K562 (cell line): ENCODE measurements at regions not wholly inside any gene's neighbourhood (a gene's known extent, or its start where the extent isn't known, plus 50 kb on each side); places are given as distances from the start of the nearest gene placed in this dataset.

ENCODE experiments used
- ATAC-seq: fragments of 200-7000 bp; cut with Tn5 transposase; 3 replicates; pipeline ENCODE4 v1.9.1; 2020; ENCODE audit warnings: moderate library complexity
- BruUV-seq: library from RNA; stranded (reverse); fragments of 400-500 nt; replicated peaks from 2 replicates; lab custom pipeline; 2021; lab: Mats Ljungman, UMichigan
- CTCF ChIA-PET: fragments of 300-600 bp; formaldehyde crosslinking; extraction: SDS; loops from one replicate; lab custom pipeline; 2021; ENCODE audit warnings: low intra/inter-chr PET ratio; lab: Yijun Ruan, JAX
- POLR2A ChIA-PET: fragments of 300-600, 350-650 bp; sonication (Branson Sonifier 250); formaldehyde crosslinking; extraction: SDS; loops from one replicate; lab custom pipeline; 2021; ENCODE audit warnings: antibody characterized with exemption, inconsistent platforms; lab: Yijun Ruan, JAX
- DNase-seq, 4 experiments: peaks; one replicate each; pipeline versions ENCODE4 v3.0.0 to v3.0.0-alpha.2; 2011 to 2018; ENCODE audit warnings: low spot score in 3 of 4, mixed read lengths in 3 of 4; ENCODE audit errors: extremely low read depth in 1 of 4
- FAIRE-seq: peaks from 2 replicates; lab custom pipeline; 2011; peaks lifted over from hg19 to GRCh38; lab: Jason Lieb, UNC
- H2AFZ ChIP-seq: 2 replicates; pipeline ENCODE4 v1.6.0; 2011; ENCODE audit warnings: low read depth, low read length, control low read depth, inconsistent platforms
- H3K27ac ChIP-seq: fragments of 200-600 bp; 3 replicates; pipeline ENCODE4 v1.8.0; 2011; ENCODE audit warnings: low read depth, mild to moderate bottlenecking, control low read depth, inconsistent platforms, low read length, moderate library complexity, mixed read lengths; ENCODE audit errors: extremely low read depth
- H3K27me3 ChIP-seq, 2 experiments: fragments of 300-600 bp in 1 of 2; 2 replicates in 1 of 2; 3 replicates in 1 of 2; pipeline versions ENCODE4 v1.6.0 to v1.8.0; 2011; ENCODE audit warnings: inconsistent platforms in 2 of 2, low read length in 2 of 2, mild to moderate bottlenecking in 1 of 2, mixed read lengths in 1 of 2, moderate library complexity in 1 of 2; ENCODE audit not compliant: control insufficient read depth in 2 of 2, insufficient read depth in 2 of 2
- H3K36me3 ChIP-seq: fragments of 300-600 bp; 3 replicates; pipeline ENCODE4 v1.8.0; 2011; ENCODE audit warnings: mild to moderate bottlenecking, low read length, inconsistent platforms; ENCODE audit not compliant: control insufficient read depth, insufficient read depth
- H3K4me1 ChIP-seq, 2 experiments: fragments of 200-600 bp in 1 of 2; replicated peaks in 1 of 2; 2 replicates in 1 of 2; 3 replicates in 1 of 2; pipeline versions ENCODE4 v1.5.1 to v1.8.0; 2011; ENCODE audit warnings: inconsistent platforms in 2 of 2, low read length in 2 of 2, mild to moderate bottlenecking in 1 of 2, mixed read lengths in 1 of 2, moderate library complexity in 1 of 2; ENCODE audit not compliant: control insufficient read depth in 2 of 2, insufficient read depth in 2 of 2
- H3K4me2 ChIP-seq: 2 replicates; pipeline ENCODE4 v1.6.1; 2011; ENCODE audit warnings: low read length, control low read depth, inconsistent platforms, mixed read lengths; ENCODE audit not compliant: insufficient read depth
- H3K4me3 ChIP-seq: fragments of 200-600 bp; sonication (generic), shearing (Covaris generic); 2 replicates; pipeline ENCODE4 v1.5.1; 2016; ENCODE audit warnings: control low read depth, inconsistent platforms
- H3K79me2 ChIP-seq: fragments of 200-600 bp; 3 replicates; pipeline ENCODE4 v1.8.0; 2011; ENCODE audit warnings: low read length, inconsistent platforms; ENCODE audit not compliant: control insufficient read depth, insufficient read depth
- H3K9ac ChIP-seq, 2 experiments: 2 replicates each; pipeline versions ENCODE4 v1.6.0 to v1.6.1; 2011; ENCODE audit warnings: low read depth in 2 of 2, low read length in 2 of 2, control low read depth in 1 of 2, inconsistent platforms in 1 of 2, mild to moderate bottlenecking in 1 of 2, mixed read lengths in 1 of 2; ENCODE audit not compliant: insufficient read depth in 1 of 2
- H3K9me1 ChIP-seq: one replicate; pipeline ENCODE4 v1.6.0; 2011; ENCODE audit warnings: inconsistent platforms, mild to moderate bottlenecking, low read length, moderate library complexity; ENCODE audit not compliant: control insufficient read depth, insufficient read depth
- H3K9me3 ChIP-seq: replicated peaks from 2 replicates; pipeline ENCODE4 v1.5.1; 2011; ENCODE audit warnings: low read depth, low read length, inconsistent platforms; ENCODE audit not compliant: control insufficient read depth, insufficient read depth
- H4K20me1 ChIP-seq: replicated peaks from 2 replicates; pipeline ENCODE4 v1.6.1; 2011; ENCODE audit warnings: low read length, inconsistent platforms, mixed read lengths; ENCODE audit not compliant: control insufficient read depth, insufficient read depth
- BRD4 ChIP-seq: fragments of 200-600 bp; sonication (generic); IDR thresholded peaks from 2 replicates; pipeline ENCODE4 v1.6.1; 2017; ENCODE audit warnings: inconsistent platforms
- EHMT2 ChIP-seq: fragments of 450-650 bp; IDR thresholded peaks from 2 replicates; pipeline ENCODE4 v1.6.1; 2018; ENCODE audit warnings: antibody characterized with exemption
- ESRRA ChIP-seq: fragments of 450-650 bp; IDR thresholded peaks from 2 replicates; pipeline ENCODE4 v1.6.1; 2014; ENCODE audit warnings: low read depth, mild to moderate bottlenecking, moderate library complexity, borderline replicate concordance
- MECOM ChIP-seq: fragments of 250-450 bp; sonication (Bioruptor Pico); IDR thresholded peaks from 2 replicates; pipeline ENCODE4 v1.8.0; 2022; ENCODE audit warnings: inconsistent platforms
- MIER1 ChIP-seq: fragments of 450-650 bp; IDR thresholded peaks from 2 replicates; pipeline ENCODE4 v1.6.1; 2016; ENCODE audit warnings: antibody characterized with exemption, mild to moderate bottlenecking, low read depth
- MYNN ChIP-seq, 2 experiments: sonication (generic); formaldehyde crosslinking in 1 of 2; IDR thresholded peaks; 2 replicates each; pipeline versions ENCODE4 v1.5.0 to v1.6.1; 2016 to 2020; ENCODE audit warnings: antibody characterized with exemption in 1 of 2, missing genetic modification reagents in 1 of 2
- NR4A1 ChIP-seq, 2 experiments: fragments of 250-450 bp in 1 of 2; fragments of 450-650 bp in 1 of 2; sonication (Bioruptor Pico) in 1 of 2; IDR thresholded peaks; 2 replicates each; pipeline versions ENCODE4 v1.4.0 to v1.6.1; 2016 to 2020; ENCODE audit warnings: mild to moderate bottlenecking in 2 of 2, missing compliant biosample characterization in 1 of 2, missing genetic modification characterization in 1 of 2, moderate library complexity in 1 of 2
- PRMT5 ChIP-seq: sonication (generic); formaldehyde crosslinking; IDR thresholded peaks from 2 replicates; pipeline ENCODE4 v1.5.0; 2020; ENCODE audit warnings: missing genetic modification reagents
- TARDBP ChIP-seq: fragments of 450-650 bp; IDR thresholded peaks from 2 replicates; pipeline ENCODE4 v1.6.1; 2016
- TSC22D4 ChIP-seq: fragments of 450-650 bp; IDR thresholded peaks from 2 replicates; pipeline ENCODE4 v1.6.1; 2016; ENCODE audit warnings: missing genetic modification characterization, missing biosample characterization, control low read depth
- ZFPM2 ChIP-seq: fragments of 250-450 bp; sonication (Bioruptor Pico); IDR thresholded peaks from 2 replicates; pipeline ENCODE4 v1.5.1; 2022; ENCODE audit warnings: mild to moderate bottlenecking
- ZNF384 ChIP-seq: IDR thresholded peaks from 2 replicates; pipeline ENCODE4 v1.6.1; 2012; ENCODE audit warnings: low read depth, low read length, improper control_type of control experiment
- WGBS: fragments of 100-300 bp; shearing (Covaris generic); methylation state at CpG from one replicate; pipeline ENCODE4 v1.1.6; 2016; ENCODE audit warnings: low coverage, mixed read lengths; ENCODE audit not compliant: insufficient coverage; ENCODE audit errors: missing lambda C conversion rate; 5-methylcytosine and 5-hydroxymethylcytosine counted together
- in situ Hi-C: fragments of 300-500 bp; cut with MboI; formaldehyde crosslinking; loops from 4 replicates; pipeline ENCODE4 v1.15.0; 2018; ENCODE audit warnings: inconsistent platforms, mixed read lengths
- intact Hi-C: fragments of 100-400 bp; cut with micrococcal nuclease; formaldehyde crosslinking; loops from 2 replicates; pipeline ENCODE4 v1.14.2; 2022
- TF ChIP-seq, protein P1 (sequence below): fragments of 150-350 bp; conservative IDR thresholded peaks from 2 replicates; pipeline ENCODE4 v1.6.1; 2014; ENCODE audit warnings: low read length
- TF ChIP-seq, protein P2 (sequence below): fragments of 250-450 bp; sonication (Bioruptor Pico); IDR thresholded peaks from 2 replicates; pipeline ENCODE4 v1.5.0; 2020; ENCODE audit warnings: mild to moderate bottlenecking
- TF ChIP-seq, protein P3 (sequence below), 2 experiments: fragments of 450-650 bp; IDR thresholded peaks; 2 replicates each; pipeline ENCODE4 v1.6.1; 2016

DNA sequence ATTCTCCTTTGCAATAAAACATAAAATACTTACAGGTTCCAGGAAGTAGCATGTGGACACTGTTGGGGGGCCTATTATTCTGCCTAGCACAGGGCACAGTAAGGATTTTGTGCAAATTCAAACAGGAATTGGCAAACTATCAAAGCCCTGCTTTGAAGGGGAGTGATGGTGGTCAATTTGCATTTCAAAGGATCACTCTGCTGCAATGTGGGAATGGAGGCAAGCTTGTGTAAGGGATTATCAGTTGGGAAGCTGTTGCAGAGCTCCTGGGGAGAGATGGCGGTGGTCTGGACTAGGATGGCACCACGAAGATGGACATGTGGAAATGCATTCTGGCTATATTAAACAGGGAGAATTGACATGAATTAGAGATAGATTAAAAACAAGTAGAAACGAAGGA, 990.7 kb upstream of the RBFOX1 start:
- DNase-seq = no peak
- CTCF ChIA-PET = no interaction called here
- no peaks in the 10 kb centered on the region for H3K36me3 ChIP-seq
- in situ Hi-C loops = no loop called here
- POLR2A ChIA-PET = no interaction called here
- no peak for ATAC-seq
- intact Hi-C loops = no loop called here
- no peak overlapping the region for H2AFZ ChIP-seq
- no TSS peak for BruUV-seq
- H3K9me1 ChIP-seq = no peaks in the 10 kb centered on the region
- 3% methylated on average over 3 of the region's 3 CpGs for WGBS
- no peaks in the 10 kb centered on the region for H3K27me3 ChIP-seq
- H3K79me2 ChIP-seq = no peaks in the 10 kb centered on the region
- H3K4me3 ChIP-seq = no peak overlapping the region
- H3K9ac ChIP-seq = no peak overlapping the region
- H3K4me2 ChIP-seq = no peak overlapping the region
- H3K9me3 ChIP-seq = no peaks in the 10 kb centered on the region
- FAIRE-seq = no peak
- H4K20me1 ChIP-seq = no peaks in the 10 kb centered on the region
- H3K27ac ChIP-seq = no peak overlapping the region
- no peaks in the 10 kb centered on the region for H3K4me1 ChIP-seq
- no peak for TF ChIP-seq ESRRA
- no peak for TF ChIP-seq EHMT2
- no peak for TF ChIP-seq ZFPM2 (CRISPR knock-in tag)
- TF ChIP-seq PRMT5 (CRISPR knock-in tag) = no peak
- no peak for TF ChIP-seq BRD4
- no peak for TF ChIP-seq TSC22D4 (tag)
- TF ChIP-seq MECOM (CRISPR knock-in tag) = no peak
- TF ChIP-seq MIER1 = no peak
- no peak for TF ChIP-seq MYNN (IDR thresholded peaks at IDR 0.05)
- no peak for TF ChIP-seq MYNN (CRISPR knock-in tag; IDR thresholded peaks at IDR 0.05)
- TF ChIP-seq, protein P1, sequence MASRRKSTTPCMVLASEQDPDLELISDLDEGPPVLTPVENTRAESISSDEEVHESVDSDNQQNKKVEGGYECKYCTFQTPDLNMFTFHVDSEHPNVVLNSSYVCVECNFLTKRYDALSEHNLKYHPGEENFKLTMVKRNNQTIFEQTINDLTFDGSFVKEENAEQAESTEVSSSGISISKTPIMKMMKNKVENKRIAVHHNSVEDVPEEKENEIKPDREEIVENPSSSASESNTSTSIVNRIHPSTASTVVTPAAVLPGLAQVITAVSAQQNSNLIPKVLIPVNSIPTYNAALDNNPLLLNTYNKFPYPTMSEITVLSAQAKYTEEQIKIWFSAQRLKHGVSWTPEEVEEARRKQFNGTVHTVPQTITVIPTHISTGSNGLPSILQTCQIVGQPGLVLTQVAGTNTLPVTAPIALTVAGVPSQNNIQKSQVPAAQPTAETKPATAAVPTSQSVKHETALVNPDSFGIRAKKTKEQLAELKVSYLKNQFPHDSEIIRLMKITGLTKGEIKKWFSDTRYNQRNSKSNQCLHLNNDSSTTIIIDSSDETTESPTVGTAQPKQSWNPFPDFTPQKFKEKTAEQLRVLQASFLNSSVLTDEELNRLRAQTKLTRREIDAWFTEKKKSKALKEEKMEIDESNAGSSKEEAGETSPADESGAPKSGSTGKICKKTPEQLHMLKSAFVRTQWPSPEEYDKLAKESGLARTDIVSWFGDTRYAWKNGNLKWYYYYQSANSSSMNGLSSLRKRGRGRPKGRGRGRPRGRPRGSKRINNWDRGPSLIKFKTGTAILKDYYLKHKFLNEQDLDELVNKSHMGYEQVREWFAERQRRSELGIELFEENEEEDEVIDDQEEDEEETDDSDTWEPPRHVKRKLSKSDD = no peak
- TF ChIP-seq, protein P2, sequence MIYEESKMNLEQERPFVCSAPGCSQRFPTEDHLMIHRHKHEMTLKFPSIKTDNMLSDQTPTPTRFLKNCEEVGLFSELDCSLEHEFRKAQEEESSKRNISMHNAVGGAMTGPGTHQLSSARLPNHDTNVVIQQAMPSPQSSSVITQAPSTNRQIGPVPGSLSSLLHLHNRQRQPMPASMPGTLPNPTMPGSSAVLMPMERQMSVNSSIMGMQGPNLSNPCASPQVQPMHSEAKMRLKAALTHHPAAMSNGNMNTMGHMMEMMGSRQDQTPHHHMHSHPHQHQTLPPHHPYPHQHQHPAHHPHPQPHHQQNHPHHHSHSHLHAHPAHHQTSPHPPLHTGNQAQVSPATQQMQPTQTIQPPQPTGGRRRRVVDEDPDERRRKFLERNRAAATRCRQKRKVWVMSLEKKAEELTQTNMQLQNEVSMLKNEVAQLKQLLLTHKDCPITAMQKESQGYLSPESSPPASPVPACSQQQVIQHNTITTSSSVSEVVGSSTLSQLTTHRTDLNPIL (CRISPR knock-in tag) = no peak
- TF ChIP-seq, protein P3, sequence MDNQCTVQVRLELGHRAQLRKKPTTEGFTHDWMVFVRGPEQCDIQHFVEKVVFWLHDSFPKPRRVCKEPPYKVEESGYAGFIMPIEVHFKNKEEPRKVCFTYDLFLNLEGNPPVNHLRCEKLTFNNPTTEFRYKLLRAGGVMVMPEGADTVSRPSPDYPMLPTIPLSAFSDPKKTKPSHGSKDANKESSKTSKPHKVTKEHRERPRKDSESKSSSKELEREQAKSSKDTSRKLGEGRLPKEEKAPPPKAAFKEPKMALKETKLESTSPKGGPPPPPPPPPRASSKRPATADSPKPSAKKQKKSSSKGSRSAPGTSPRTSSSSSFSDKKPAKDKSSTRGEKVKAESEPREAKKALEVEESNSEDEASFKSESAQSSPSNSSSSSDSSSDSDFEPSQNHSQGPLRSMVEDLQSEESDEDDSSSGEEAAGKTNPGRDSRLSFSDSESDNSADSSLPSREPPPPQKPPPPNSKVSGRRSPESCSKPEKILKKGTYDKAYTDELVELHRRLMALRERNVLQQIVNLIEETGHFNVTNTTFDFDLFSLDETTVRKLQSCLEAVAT (IDR thresholded peaks at IDR 0.05) = no peak
- TF ChIP-seq NR4A1 (CRISPR knock-in tag; IDR thresholded peaks at IDR 0.05) = no peak
- TF ChIP-seq NR4A1 (tag; IDR thresholded peaks at IDR 0.05) = no peak
- TF ChIP-seq ZNF384 = no peak
- TF ChIP-seq TARDBP = no peak
